Right lobe of liver (tissue), 6 donors: ENCODE measurements at regions not wholly inside any gene's neighbourhood (a gene's known extent, or its start where the extent isn't known, plus 50 kb on each side); places are given as distances from the start of the nearest gene placed in this dataset.

Experiments
- ATAC-seq, 4 donors: fragments of 200-7000 bp; cut with Tn5 transposase; one replicate each; pipeline ENCODE4 v1.9.1; 2020; ENCODE audit warnings: mild to moderate bottlenecking in 4 of 4, moderate library complexity in 4 of 4
- DNase-seq, 3 donors: peaks; one replicate each; pipeline ENCODE4 v3.0.0-alpha.2; 2020
- H3K27ac ChIP-seq, 3 donors: fragments of 200-600 bp; one replicate each; pipeline ENCODE4 v1.8.0; 2022
- H3K27me3 ChIP-seq, 2 donors: fragments of 200-600 bp; one replicate each; pipeline ENCODE4 v1.8.0; 2022
- H3K36me3 ChIP-seq, 4 donors: fragments of 200-600 bp; sonication (generic) in 1 of 4; one replicate each; pipeline versions ENCODE4 v1.5.1 to v1.8.0; 2017 to 2022; ENCODE audit warnings: control low read depth in 1 of 4
- H3K4me1 ChIP-seq, 4 donors: fragments of 200-600 bp; sonication (generic) in 1 of 4; one replicate each; pipeline versions ENCODE4 v1.5.1 to v1.8.0; 2017 to 2022; ENCODE audit warnings: control low read depth in 1 of 4
- H3K4me3 ChIP-seq, 3 donors: fragments of 200-600 bp; one replicate each; pipeline ENCODE4 v1.8.0; 2022
- H3K9me3 ChIP-seq, 4 donors: fragments of 200-600 bp; sonication (generic) in 1 of 4; one replicate each; pipeline versions ENCODE4 v1.5.1 to v1.8.0; 2017 to 2022; ENCODE audit warnings: control low read depth in 1 of 4
- CTCF ChIP-seq, 4 donors: fragments of 200-600 bp in 3 of 4; fragments of 450-650 bp in 1 of 4; IDR thresholded peaks; one replicate each; pipeline versions ENCODE4 v1.5.1 to v1.8.0; 2016 to 2022; ENCODE audit warnings: antibody characterized with exemption in 4 of 4, mild to moderate bottlenecking in 2 of 4
- POLR2A ChIP-seq: fragments of 450-650 bp; IDR thresholded peaks from one replicate; pipeline ENCODE4 v1.6.1; 2017; ENCODE audit warnings: antibody characterized with exemption, mild to moderate bottlenecking
- WGBS: methylation state at CpG from one replicate; pipeline ENCODE4 v1.1.6; 2018; ENCODE audit warnings: low coverage, low lambda C conversion rate; ENCODE audit not compliant: insufficient coverage; ENCODE audit errors: missing lambda C conversion rate; 5-methylcytosine and 5-hydroxymethylcytosine counted together
- intact Hi-C, 2 donors: fragments of 100-400 bp; cut with DNase I; formaldehyde crosslinking; loops; one replicate each; pipeline versions ENCODE4 v1.11.2 to v1.14.1; 2022
- donor health status: DM: no; HTN: yes; CAD: no.
- donor health status: DM: no; HTN: no; CAD: no.
- donor health status: DM: no; HTN: no; CAD: no.
- donor health status: DM: no; HTN: yes; CAD: no.
- donor health status: DM: no; HTN: yes; CAD: no.

GRCh38 chr9:119043996-119044395 lies 325.2 kb downstream of the BRINP1 start:
- DNase-seq = no peak
- ATAC-seq = no peak
- Histone ChIP-seq H3K27ac (no peak overlapping the region), H3K9me3 (no peaks in the 10 kb centered on the region), H3K4me1 (no peaks in the 10 kb centered on the region), H3K36me3 (no peaks in the 10 kb centered on the region), H3K4me3 (no peak overlapping the region), H3K27me3 (no peaks in the 10 kb centered on the region)
- intact Hi-C loops = no loop called here
- TF ChIP-seq CTCF (IDR thresholded peaks at IDR 0.05) = no peak
- TF ChIP-seq POLR2A = no peak
- 43% methylated on average over 1 of the region's 1 CpG for WGBS

- DNase-seq = no peak
- no peak for TF ChIP-seq CTCF (IDR thresholded peaks at IDR 0.05)
- no peak for TF ChIP-seq POLR2A
- Histone ChIP-seq H3K27me3 (no peaks in the 10 kb centered on the region), H3K27ac (no peak overlapping the region), H3K4me3 (no peak overlapping the region), H3K4me1 (no peaks in the 10 kb centered on the region), H3K9me3 (no peaks in the 10 kb centered on the region), H3K36me3 (no peaks in the 10 kb centered on the region)
- 33% methylated on average over 1 of the region's 1 CpG for WGBS
- ATAC-seq = no peak
- intact Hi-C loops = no loop called here
Observed at GRCh38 chr9:119044806-119045205, 324.4 kb downstream of the BRINP1 start.

DNA sequence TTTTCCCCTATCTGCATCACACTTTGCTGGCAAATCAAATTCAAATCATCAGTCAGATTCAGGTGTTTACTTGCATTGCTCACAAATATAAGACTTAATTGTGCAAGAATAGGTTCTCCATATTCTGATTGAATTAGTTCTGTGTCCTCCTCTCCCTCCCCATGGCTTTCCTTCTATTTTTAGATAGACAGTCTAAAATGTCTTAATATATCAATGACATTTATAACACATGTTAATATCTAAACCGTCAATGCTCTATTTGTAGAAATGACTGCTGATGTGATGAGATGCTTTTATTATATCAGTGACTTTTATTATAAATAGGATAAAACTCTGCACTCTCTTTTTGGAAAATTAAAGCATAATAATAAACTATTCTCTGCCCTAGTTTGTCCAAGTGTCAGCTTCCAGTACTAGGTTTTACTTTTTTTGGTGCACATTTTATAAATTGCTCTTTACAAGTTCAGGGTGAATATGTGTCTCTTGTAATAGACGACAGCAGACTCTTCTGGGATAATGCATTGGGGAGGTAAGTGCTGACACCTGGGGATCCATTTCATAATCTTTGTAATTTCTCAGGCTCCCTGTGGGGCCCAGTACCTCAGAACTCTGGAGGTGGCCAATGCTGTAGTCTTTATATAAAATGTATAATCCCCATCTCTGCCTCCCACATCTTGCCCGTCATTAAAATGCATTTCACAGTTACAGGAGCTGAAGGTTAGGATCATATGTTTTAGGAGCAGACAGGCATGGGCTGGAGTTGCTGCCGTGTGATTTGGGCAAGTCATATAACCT lies 321.5 kb downstream of the BRINP1 start:
- intact Hi-C loops = no loop called here
- no peak for ATAC-seq
- no peak for TF ChIP-seq POLR2A
- TF ChIP-seq CTCF (IDR thresholded peaks at IDR 0.05) = no peak
- no peak for DNase-seq
- Histone ChIP-seq H3K27ac (no peak overlapping the region), H3K36me3 (no peaks in the 10 kb centered on the region), H3K4me1 (no peaks in the 10 kb centered on the region), H3K9me3 (no peaks in the 10 kb centered on the region), H3K4me3 (no peak overlapping the region), H3K27me3 (no peaks in the 10 kb centered on the region)
- WGBS = 43% methylated on average over 4 of the region's 4 CpGs

GRCh38 chr9:119050281-119050680 lies 319.0 kb downstream of the BRINP1 start:
- Histone ChIP-seq H3K4me3 (no peak overlapping the region), H3K27me3 (no peaks in the 10 kb centered on the region), H3K36me3 (no peaks in the 10 kb centered on the region), H3K4me1 (no peaks in the 10 kb centered on the region), H3K27ac (no peak overlapping the region), H3K9me3 (no peaks in the 10 kb centered on the region)
- ATAC-seq = no peak
- intact Hi-C loops = no loop called here
- no peak for TF ChIP-seq CTCF (IDR thresholded peaks at IDR 0.05)
- no peak for TF ChIP-seq POLR2A
- no peak for DNase-seq
